GM19099 (cell line): ENCODE measurements at regions not wholly inside any gene's neighbourhood (a gene's known extent, or its start where the extent isn't known, plus 50 kb on each side); places are given as distances from the start of the nearest gene placed in this dataset.
A peak's percentile ranks its signal among the peaks of the same experiment; 100 is the strongest.

Source experiments
- POLR2A ChIP-seq: IDR thresholded peaks from 3 replicates; pipeline ENCODE4 v1.6.1; 2011; ENCODE audit warnings: low read depth; ENCODE audit not compliant: insufficient read length; ENCODE audit errors: extremely low read depth

DNA sequence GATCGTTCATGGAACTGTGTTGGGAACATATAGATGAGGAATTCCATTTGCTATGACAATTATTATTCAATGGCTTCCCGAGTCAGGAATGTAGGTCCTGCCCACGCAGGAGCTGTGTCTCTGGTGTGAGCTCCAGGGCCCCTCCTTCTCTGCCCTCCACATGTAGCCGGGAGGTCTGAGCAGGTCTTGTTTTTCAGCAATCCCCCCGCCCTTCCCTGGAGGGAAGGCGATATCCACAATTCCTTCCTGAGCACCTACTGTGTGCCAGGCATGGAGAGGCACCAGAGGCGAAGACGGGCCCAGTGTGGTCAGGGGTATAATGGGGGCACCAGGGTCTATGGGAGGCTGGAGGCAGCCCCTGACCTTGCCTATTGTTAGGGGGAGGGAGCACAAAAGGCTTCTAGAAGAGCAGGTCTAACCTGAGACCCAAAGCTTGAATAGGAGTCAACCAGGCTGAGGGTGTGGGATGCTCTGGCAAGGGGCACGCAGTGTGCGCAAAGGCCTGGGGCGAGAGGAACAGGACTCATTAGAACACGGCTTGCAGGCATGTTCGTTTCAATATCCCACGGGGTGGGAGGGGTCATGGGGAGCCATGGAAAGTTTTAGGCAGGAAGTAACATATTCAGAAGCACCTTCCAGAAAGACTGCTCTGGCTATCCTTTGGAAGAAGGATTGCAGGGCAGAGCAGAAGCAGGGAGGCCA is 154.9 kb downstream of the C9orf50 start:
- no peak for TF ChIP-seq POLR2A

DNA sequence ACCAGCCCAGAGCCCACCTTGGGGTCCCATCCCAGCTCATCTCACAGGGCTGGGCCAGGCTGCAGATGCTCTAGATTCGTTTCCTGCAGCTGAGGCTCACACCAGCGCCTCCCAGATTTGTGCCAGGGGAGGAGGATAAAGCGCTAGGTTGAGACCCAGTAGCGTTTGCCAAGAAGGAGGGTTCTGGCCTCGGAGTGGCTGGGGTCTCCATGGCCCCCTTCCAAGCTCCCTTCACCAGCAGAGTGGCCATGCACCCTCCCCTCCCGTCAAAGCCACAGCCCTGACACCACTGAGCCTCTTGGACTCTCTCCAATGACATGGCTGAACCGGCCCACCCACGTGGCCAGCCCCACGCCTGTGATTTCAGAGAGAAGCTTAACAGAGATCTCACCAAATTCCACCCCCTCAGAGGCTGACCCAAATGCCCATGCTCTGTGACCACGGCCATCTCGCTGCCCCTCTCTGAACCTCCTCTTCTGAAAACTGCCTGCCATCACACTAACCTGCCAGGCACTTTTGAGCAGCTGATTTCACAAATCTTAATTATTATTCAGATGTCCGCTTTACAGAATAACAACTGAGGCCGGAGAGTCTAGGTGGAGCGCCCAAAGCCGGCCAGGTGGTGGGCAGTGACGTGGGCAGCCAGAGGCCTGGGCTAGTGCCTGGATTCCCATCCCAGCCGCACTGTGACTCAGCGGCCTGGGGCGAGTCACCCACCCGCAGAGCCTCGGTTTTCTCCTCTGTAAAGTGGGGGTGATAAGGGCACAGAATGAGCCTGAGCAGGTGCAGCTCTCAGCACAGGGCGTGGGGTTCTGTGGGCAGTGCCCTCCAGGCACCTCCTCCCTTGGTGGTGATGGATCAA is 155.7 kb downstream of the C9orf50 start:
- no peak for TF ChIP-seq POLR2A

DNA sequence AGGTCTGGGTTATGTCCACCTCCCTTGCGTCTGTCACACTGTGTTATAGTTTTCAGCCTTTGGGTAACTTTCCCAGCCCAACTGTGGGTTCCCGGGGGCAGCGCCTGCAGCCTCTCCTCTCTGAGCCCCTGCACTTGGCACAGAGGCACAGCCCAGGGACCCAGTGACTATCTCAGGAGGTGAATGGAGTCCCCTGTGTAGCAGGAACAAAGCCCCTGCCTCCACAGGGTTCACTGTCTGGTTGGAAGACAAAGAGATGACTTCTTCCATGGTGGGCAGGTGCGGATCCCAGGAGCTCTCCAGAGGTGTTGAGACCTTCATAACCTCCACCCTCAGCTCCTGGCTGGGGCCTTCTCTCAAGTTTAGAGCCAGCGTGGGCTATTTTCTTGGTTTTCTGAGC is 156.9 kb downstream of the C9orf50 start:
- TF ChIP-seq POLR2A, result no peak

DNA sequence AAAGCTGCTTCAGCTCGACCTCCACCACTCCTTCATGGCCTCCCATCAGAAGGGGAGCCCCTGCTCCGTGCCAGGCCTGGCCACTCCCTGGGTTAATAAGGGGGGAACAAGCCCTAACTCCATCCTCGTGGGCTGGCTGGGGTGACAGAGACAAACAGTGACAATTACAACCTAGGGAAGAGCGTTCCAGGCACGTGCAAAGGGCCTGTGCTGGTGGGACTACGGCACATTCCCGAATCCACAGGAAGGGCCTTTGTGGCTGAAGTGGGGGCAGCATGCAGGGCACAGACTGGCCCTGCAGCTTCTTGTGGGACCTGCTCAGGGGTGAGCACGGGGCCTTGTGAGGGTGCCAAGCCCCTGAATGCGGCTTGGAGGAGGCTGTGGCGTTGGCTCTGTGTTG is 157.4 kb downstream of the C9orf50 start:
- no peak for TF ChIP-seq POLR2A

DNA sequence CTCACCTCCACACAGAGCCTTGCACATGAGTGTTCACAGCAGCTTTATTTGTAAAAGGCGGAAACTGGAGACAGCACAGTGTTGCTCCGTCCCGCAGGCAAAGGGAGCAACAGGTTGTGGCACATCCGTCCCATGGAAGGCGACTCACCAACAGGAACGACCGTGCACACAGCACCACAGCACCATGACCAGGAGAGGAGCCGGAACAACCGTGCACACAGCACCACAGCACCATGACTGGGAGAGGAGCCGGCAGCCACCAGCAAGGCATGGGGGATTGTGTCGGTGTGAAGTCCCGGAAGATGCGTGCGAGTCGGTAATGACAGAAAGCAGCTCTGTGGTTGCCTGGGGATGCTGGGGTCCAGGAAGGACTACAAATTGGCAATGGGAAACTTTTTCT is 158.5 kb downstream of the C9orf50 start:
- no peak for TF ChIP-seq POLR2A

DNA sequence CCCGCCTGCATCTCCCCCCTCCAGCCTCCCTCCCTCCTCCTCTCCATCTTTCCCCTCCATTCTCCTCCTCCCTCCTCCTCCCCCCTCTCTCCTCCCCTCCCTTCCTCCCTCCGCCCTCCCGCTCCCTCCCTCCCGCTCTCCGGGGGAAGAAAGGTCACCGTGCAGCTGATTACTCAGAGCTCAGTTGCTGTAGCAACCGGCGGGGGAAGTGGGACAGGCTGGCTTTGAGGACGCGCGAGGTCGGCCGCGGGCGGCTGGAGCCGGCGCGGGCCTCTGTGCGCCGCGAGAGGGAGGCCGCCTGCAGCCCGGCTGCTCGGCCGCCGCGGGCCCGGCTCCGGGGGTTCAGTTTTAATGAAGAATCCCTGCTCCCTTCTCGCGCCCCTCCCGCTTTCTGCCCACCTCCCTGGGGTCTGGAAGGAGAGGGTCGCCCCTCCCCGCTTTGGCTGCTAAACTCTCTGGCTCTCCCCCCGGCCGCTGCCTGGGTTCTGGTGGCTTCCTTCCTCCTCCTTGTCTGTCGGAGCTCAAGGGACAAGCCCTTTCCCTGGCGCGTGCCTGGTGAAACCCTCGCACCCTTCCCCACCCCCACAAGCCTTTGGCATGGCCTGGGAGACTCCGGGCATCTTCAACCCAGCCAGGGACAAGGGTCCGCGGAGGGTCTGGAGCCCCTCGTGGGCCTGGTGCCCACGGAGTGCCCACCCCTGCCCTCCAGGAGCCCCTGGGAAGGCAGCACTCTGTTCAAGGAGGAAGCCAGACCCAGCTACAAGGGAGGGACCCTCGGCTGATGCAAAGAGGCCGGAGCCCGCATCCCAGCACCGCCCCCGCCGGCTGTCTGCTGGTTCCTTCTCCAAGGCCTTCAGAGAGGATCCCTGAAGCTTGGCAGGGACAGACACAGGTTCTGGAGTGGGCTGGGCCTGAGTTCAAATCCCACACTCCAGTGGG is 160.3 kb downstream of the C9orf50 start:
- TF ChIP-seq POLR2A, result peak; percentile 69

DNA sequence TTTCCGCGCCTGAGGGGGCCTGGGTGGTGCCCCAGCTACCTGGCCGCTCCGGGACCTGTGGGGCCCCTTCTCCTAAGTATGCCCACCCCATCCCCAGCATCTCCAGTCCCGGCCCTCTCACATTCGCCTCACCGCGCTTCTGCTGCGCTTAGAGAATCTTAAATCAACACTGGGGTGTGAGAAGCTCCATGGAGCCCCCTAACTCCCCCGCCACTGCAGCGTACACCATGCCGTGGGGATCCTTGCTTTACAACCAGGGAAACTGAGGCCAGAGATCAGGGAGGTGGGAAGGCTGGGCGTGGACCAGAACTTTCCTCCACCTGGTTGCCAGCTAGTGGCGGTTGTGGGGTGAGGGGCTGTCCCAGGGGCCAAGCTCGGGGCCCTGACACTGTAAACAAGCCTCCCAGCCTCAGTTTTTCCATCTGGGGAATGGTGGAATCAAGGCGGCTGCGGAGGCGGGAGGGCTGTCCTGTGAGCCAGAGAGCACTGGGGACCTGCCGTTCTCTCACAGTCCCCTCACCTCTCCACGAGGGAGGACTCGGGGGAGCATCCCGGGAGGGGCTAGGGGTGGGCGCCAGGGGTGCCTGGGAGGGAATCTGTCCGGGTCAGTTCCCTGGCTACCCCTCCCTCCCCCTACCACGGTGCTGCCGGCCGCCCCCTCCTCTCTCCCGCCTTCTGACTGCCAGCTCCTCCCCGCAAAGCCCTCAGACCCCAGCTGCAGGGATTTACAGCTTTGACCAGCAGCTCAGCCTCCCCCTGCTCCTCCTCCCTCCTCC is 161.2 kb downstream of the C9orf50 start:
- TF ChIP-seq POLR2A, result no peak

DNA sequence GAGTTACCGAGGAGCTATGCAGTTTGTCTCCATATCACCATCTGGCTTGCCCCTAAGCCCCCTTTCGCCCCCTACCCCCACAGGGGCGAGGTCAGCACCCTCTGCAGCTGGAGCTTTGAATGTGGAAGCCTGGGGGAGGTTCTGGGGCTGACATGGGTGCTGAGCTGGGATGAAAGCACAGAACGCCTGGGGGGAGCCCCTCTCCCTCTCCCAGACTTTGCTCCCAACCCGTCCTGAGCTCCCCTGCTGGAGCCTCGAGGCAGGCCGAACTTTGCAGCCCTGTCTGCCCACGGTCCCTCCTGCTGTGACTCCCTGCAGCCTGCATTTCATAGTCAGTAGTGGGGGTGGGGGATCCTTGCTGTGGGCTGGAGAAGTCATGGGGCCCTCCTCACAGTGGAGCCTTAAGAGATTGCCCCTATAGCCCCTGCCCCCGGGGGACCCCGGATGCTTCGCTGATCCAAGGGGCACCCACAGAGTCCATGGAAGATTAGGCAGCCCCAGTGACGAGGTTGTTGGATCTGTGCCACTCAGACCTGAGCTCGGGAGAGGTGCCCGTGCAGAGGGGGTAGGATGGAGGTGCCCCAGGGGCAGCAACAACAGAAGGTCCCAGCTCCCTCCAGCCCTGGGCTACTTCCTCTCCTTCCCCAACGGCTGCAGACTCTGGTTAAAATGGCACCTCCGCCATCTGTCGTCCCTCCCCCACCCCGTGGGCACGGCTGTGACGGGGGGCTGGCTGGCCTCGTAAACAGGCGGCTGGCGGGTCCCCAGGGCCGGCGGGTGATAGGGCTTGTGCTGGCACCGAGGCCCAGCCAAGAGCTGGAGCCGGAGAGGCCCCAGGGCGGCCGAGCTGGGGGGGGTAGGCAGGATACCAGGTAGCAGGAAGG is 162.0 kb downstream of the C9orf50 start:
- TF ChIP-seq POLR2A, result no peak

DNA sequence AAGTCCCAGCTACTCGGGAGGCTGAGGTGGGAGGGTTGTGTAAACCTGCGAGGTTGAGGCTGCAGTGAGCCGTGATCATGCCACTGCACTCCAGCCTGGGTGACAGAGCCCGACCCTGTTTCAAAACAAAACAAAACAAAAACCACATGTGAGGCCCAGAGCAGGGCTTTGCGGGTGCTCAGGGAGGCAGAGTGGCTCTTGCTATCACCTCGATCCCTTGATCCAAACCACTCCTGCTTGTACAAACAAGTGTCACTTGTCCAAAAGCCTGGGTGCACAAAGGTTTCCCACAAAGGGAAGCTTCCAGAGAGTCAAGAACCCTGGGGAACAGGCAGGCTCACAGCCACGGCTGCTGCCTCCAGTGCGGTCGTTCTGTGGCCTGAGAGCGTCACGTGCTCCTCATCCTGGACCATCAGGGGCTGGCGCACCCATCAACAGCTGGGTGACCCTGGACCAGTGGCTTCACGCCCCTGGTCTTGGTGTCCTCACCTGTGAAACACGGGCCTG is 162.7 kb downstream of the C9orf50 start:
- TF ChIP-seq POLR2A, result no peak

DNA sequence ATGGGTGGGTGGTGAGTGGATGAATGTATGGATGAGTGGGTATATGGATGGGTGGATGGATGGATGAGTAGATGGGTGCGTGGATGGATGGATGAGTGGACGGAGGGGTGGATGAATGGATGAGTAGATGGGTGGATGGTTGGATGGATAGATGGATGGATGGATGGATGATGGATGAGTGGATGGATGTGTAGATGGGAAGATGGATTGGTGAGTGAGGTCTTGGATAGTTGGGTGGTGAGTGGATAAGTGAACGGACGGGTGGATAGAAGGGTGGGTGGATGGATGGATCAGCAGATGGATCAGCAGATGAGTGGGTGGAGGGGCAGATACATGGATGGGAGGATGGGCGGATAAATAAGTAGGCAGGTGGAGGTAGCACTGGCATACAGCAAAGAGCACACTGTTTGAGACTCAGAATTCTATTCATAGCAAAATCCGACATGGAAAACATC is 163.5 kb downstream of the C9orf50 start:
- TF ChIP-seq POLR2A, result no peak

DNA sequence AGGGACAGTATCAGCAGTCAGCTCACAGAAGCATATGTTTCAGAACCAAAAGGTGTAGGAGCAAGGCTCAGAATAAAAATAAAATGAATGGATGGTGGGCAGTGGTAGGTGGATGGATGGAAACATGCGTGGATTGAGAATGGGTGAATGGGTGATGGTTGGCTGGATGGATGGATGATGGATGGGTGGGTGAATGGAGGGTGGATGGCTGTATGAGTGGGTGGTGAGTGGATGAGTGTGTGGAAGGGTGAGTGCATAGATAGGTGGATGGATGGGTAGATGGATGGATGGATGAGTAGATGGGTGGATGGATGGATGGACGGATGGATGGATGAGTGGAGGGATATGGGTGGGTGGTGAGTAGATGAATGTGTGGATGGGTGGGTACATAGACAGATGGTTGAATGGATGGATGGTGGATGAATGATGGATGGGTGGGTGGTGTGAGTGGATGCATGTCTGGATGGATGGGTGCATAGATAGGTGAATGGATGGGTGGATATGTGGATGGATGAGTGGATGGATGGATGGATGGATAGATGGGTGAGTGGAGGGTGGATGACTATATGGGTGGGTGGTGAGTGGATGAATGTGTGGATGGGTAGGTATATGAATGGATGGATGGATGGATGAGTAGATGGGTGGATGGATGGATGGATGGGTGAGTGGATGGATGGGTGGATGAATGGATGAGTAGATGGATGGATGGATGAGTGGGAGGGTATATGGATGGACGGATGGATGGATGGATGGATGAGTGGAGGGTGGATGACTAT is 164.2 kb downstream of the C9orf50 start:
- TF ChIP-seq POLR2A, result no peak
